Thyroid gland (tissue), 4 donors: ENCODE measurements at regions not wholly inside any gene's neighbourhood (a gene's known extent, or its start where the extent isn't known, plus 50 kb on each side); places are given as distances from the start of the nearest gene placed in this dataset.

ENCODE experiments used
- DNase-seq, 2 donors: peaks; one replicate each; pipeline ENCODE4 v3.0.0-alpha.2; 2019
- H3K27ac ChIP-seq, 3 donors: fragments of 200-600 bp; sonication (generic); 1 replicate in 2 of 3; 2 replicates in 1 of 3; pipeline ENCODE4 v1.5.1; 2016 to 2019; ENCODE audit warnings: mild to moderate bottlenecking in 1 of 3, moderate library complexity in 1 of 3
- H3K27me3 ChIP-seq: fragments of 200-600 bp; sonication (generic); one replicate; pipeline ENCODE4 v1.5.1; 2019
- H3K36me3 ChIP-seq, 2 donors: fragments of 200-600 bp; sonication (generic); one replicate each; pipeline ENCODE4 v1.5.1; 2016 to 2019
- H3K4me1 ChIP-seq, 2 donors: fragments of 200-600 bp; sonication (generic); one replicate each; pipeline ENCODE4 v1.5.1; 2017 to 2019
- H3K4me3 ChIP-seq, 3 donors: fragments of 200-600 bp; sonication (generic); replicated peaks in 1 of 3; 1 replicate in 2 of 3; 2 replicates in 1 of 3; pipeline ENCODE4 v1.5.1; 2016; ENCODE audit warnings: mild to moderate bottlenecking in 1 of 3
- H3K9me3 ChIP-seq: fragments of 200-600 bp; sonication (generic); one replicate; pipeline ENCODE4 v1.5.1; 2017
- POLR2A ChIP-seq, 2 donors: fragments of 450-650 bp; IDR thresholded peaks; one replicate each; pipeline ENCODE4 v1.6.1; 2017; ENCODE audit warnings: antibody characterized with exemption in 2 of 2, mild to moderate bottlenecking in 2 of 2, moderate library complexity in 1 of 2
- WGBS, 2 donors: methylation state at CpG; one replicate each; pipeline ENCODE4 v1.1.5; 2017; 5-methylcytosine and 5-hydroxymethylcytosine counted together
- intact Hi-C: fragments of 100-400 bp; cut with DNase I; formaldehyde crosslinking; loops from one replicate; pipeline ENCODE4 v1.15.1; 2023
- TF ChIP-seq, protein P1 (sequence below), 6 experiments: fragments of 200-600 bp in 3 of 6; fragments of 450-650 bp in 3 of 6; sonication (generic) in 3 of 6; IDR thresholded peaks; one replicate each; pipeline ENCODE4 v1.5.1; 2016 to 2019; ENCODE audit warnings: antibody characterized with exemption in 6 of 6, mild to moderate bottlenecking in 2 of 6, inconsistent platforms in 1 of 6, moderate library complexity in 1 of 6

DNA sequence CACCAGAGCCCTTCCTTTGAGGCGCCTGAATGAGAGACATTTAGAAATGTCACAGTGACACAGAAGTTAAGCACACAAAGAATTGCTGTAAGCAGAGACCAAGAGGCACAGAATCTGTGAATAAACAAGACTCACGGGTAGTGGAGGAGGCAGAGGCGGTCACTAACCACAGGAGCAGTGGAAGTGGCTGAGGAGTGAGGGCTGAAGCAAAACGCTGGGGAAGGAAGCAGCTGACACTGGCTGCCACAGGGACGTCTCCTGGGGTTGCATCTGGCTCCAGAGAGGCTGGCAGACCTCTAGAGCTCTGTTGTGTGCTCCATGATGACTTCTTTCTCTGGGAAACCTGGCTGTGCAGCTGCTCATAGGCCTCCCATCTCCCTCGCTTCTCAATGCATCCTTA lies 65.0 kb upstream of the SLC2A12 start:
- WGBS, 2 donors = 56 to 66% methylated on average over 6 of the region's 6 CpGs
- DNase-seq = no peak
- H3K27ac ChIP-seq = no peak overlapping the region

DNA sequence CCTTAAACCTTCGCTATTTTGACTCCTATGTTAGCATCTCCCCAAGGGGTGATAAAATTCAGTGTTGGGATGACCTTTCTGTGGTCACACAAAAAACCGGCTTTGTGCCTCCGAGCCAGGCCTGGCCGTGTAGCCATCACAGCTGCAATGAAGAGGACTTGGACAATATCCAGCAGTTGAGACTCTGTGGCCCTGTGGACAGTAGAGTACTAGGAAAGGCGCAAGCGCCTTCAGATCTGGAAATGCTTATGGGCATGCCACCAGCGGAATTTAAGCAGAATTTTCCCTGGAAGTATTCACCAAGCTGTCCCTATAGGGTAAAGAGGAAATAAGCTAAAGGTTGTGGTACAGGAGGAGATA lies 63.3 kb upstream of the SLC2A12 start:
- Histone ChIP-seq H3K36me3 (no peaks in the 10 kb centered on the region), H3K27me3 (no peaks in the 10 kb centered on the region), H3K4me3 (no peak overlapping the region), H3K4me1 (no peaks in the 10 kb centered on the region), H3K27ac (no peak overlapping the region), H3K9me3 (no peaks in the 10 kb centered on the region)
- no peak for DNase-seq
- TF ChIP-seq POLR2A (IDR thresholded peaks at IDR 0.05) = no peak
- TF ChIP-seq, protein P1, sequence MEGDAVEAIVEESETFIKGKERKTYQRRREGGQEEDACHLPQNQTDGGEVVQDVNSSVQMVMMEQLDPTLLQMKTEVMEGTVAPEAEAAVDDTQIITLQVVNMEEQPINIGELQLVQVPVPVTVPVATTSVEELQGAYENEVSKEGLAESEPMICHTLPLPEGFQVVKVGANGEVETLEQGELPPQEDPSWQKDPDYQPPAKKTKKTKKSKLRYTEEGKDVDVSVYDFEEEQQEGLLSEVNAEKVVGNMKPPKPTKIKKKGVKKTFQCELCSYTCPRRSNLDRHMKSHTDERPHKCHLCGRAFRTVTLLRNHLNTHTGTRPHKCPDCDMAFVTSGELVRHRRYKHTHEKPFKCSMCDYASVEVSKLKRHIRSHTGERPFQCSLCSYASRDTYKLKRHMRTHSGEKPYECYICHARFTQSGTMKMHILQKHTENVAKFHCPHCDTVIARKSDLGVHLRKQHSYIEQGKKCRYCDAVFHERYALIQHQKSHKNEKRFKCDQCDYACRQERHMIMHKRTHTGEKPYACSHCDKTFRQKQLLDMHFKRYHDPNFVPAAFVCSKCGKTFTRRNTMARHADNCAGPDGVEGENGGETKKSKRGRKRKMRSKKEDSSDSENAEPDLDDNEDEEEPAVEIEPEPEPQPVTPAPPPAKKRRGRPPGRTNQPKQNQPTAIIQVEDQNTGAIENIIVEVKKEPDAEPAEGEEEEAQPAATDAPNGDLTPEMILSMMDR (IDR thresholded peaks at IDR 0.05) = no peak
- intact Hi-C loops = no loop called here
- WGBS, 2 donors = 57 to 68% methylated on average over 7 of the region's 7 CpGs

More for the DNA sequence above, 65.0 kb upstream of the SLC2A12 start:
- H3K27me3 ChIP-seq = no peaks in the 10 kb centered on the region
- no peaks in the 10 kb centered on the region for H3K9me3 ChIP-seq
- no peak for TF ChIP-seq POLR2A (IDR thresholded peaks at IDR 0.05)
- TF ChIP-seq, protein P1 (IDR thresholded peaks at IDR 0.05) = no peak
- H3K36me3 ChIP-seq = no peaks in the 10 kb centered on the region
- H3K4me1 ChIP-seq = no peaks in the 10 kb centered on the region
- H3K4me3 ChIP-seq = no peak overlapping the region
- intact Hi-C loops = no loop called here

GRCh38 chr6:134114918-134115714 lies 62.7 kb upstream of the SLC2A12 start:
- Histone ChIP-seq H3K9me3 (no peaks in the 10 kb centered on the region), H3K4me1 (no peaks in the 10 kb centered on the region), H3K4me3 (no peak overlapping the region), H3K27me3 (no peaks in the 10 kb centered on the region), H3K36me3 (no peaks in the 10 kb centered on the region), H3K27ac (no peak overlapping the region)
- TF ChIP-seq, protein P1 (IDR thresholded peaks at IDR 0.05) = no peak
- TF ChIP-seq POLR2A (IDR thresholded peaks at IDR 0.05) = no peak
- no peak for DNase-seq
- WGBS, 2 donors = 45 to 55% methylated on average over 45 to 47 of the region's 47 CpGs
- intact Hi-C loops = no loop called here

DNA sequence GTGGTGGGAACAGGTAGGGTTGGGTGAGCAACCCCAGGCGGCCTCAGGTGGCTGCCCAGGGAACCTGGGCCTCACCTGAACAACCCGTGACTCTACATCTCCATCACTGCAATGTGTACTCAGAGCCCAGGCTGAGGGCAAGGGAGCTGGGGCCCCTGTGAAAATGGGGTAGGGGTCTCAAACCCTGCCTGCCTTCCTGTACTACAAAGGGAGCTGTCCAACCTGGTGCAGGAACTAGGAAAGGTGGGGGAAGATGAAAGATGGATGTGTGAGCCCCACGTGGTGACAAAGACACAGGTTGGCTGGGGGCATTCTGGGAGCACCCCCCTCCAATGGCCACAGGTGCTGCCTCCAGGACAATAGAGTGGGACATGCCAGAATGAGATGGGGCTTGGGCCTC lies 62.1 kb upstream of the SLC2A12 start:
- Histone ChIP-seq H3K4me3 (no peak overlapping the region), H3K9me3 (no peaks in the 10 kb centered on the region), H3K27ac (no peak overlapping the region), H3K4me1 (no peaks in the 10 kb centered on the region), H3K36me3 (no peaks in the 10 kb centered on the region), H3K27me3 (no peaks in the 10 kb centered on the region)
- WGBS, 2 donors = 62 to 86% methylated on average over 3 of the region's 3 CpGs
- TF ChIP-seq POLR2A (IDR thresholded peaks at IDR 0.05) = no peak
- TF ChIP-seq, protein P1 (IDR thresholded peaks at IDR 0.05) = no peak
- no peak for DNase-seq
- intact Hi-C loops = no loop called here

DNA sequence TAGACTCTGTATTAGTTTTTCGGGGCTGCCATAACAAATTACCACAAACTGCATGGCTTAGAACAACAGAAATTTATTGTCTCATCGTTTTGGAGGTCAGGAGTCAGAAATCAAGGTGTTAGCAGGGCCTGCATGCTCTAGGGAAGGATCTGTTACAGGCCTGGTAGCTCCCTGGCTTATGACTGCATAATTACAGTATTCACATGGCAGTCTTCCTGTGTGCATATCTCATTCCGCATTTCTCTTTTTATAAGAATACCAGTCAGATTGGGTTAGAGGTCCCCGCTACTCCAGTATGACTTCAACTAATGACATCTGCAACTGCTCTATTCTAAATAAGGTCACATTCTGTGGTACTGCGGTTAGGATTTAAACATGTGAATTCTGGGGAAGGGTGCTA lies 59.3 kb upstream of the SLC2A12 start:
- no peak overlapping the region for H3K27ac ChIP-seq
- no peaks in the 10 kb centered on the region for H3K4me1 ChIP-seq
- no peak for TF ChIP-seq POLR2A (IDR thresholded peaks at IDR 0.05)
- TF ChIP-seq, protein P1 (IDR thresholded peaks at IDR 0.05) = no peak
- 94 to 98% methylated on average over 5 of the region's 5 CpGs for WGBS, 2 donors
- intact Hi-C loops = no loop called here
- H3K4me3 ChIP-seq = no peak overlapping the region
- H3K9me3 ChIP-seq = no peaks in the 10 kb centered on the region
- no peaks in the 10 kb centered on the region for H3K27me3 ChIP-seq
- DNase-seq = no peak
- no peaks in the 10 kb centered on the region for H3K36me3 ChIP-seq
